Panc1 (cell line): ENCODE measurements at regions not wholly inside any gene's neighbourhood (a gene's known extent, or its start where the extent isn't known, plus 50 kb on each side); places are given as distances from the start of the nearest gene placed in this dataset.

Source experiments
- ATAC-seq: fragments of 200-7000 bp; cut with Tn5 transposase; 2 replicates; pipeline ENCODE4 v1.9.1; 2020; ENCODE audit warnings: mild to moderate bottlenecking, moderate library complexity
- BruUV-seq: library from RNA; stranded (reverse); fragments of 400-500 nt; replicated peaks from 2 replicates; lab custom pipeline; 2021; lab: Mats Ljungman, UMichigan
- CTCF ChIA-PET: fragments of 300-600 bp; sonication (Branson Sonifier 250); formaldehyde crosslinking; loops from one replicate; lab custom pipeline; 2022; ENCODE audit warnings: antibody characterized with exemption; lab: Charles Lee
- POLR2A ChIA-PET: fragments of 300-600 bp; sonication (Branson Sonifier 250); formaldehyde crosslinking; loops from one replicate; lab custom pipeline; 2022; ENCODE audit warnings: antibody characterized with exemption; lab: Charles Lee
- DNase-seq: peaks from one replicate; pipeline ENCODE4 v3.0.0-alpha.2; 2010; ENCODE audit warnings: low read depth, low spot score
- H3K27ac ChIP-seq: 2 replicates; pipeline ENCODE4 v1.5.1; 2011; ENCODE audit warnings: mild to moderate bottlenecking, low read length, inconsistent platforms
- H3K27me3 ChIP-seq: fragments of 200-500 bp; sonication (Bioruptor generic); 2 replicates; pipeline ENCODE4 v1.6.0; 2014; ENCODE audit warnings: low read length, inconsistent platforms; ENCODE audit not compliant: control insufficient read depth, insufficient read depth
- H3K36me3 ChIP-seq: fragments of 200-500 bp; sonication (Bioruptor generic); 2 replicates; pipeline ENCODE4 v1.5.1; 2014; ENCODE audit warnings: inconsistent platforms, mild to moderate bottlenecking, low read length, moderate library complexity; ENCODE audit not compliant: control insufficient read depth, insufficient read depth
- H3K4me1 ChIP-seq: 2 replicates; pipeline ENCODE4 v1.5.1; 2011; ENCODE audit warnings: inconsistent platforms, mild to moderate bottlenecking, low read length, moderate library complexity; ENCODE audit not compliant: control insufficient read depth, insufficient read depth
- H3K4me3 ChIP-seq, 2 experiments: 2 replicates each; pipeline ENCODE4 v1.5.1; 2011 to 2012; ENCODE audit warnings: low read depth in 2 of 2, low read length in 2 of 2, mild to moderate bottlenecking in 2 of 2, inconsistent platforms in 1 of 2, moderate library complexity in 1 of 2
- H3K9me3 ChIP-seq: fragments of 200-500 bp; sonication (Bioruptor generic); 2 replicates; pipeline ENCODE4 v1.5.1; 2014; ENCODE audit warnings: low read depth, mild to moderate bottlenecking, inconsistent platforms, low read length, moderate library complexity; ENCODE audit not compliant: control insufficient read depth, insufficient read depth
- POLR2AphosphoS5 ChIP-seq: IDR thresholded peaks from 2 replicates; pipeline ENCODE4 v1.6.1; 2012; ENCODE audit warnings: mild to moderate bottlenecking, low read depth, low read length, moderate library complexity
- SIN3A ChIP-seq: IDR thresholded peaks from 2 replicates; pipeline ENCODE4 v1.6.1; 2012; ENCODE audit warnings: low read depth, mild to moderate bottlenecking, low read length, moderate library complexity, borderline replicate concordance; ENCODE audit not compliant: insufficient read depth
- TCF7L2 ChIP-seq: IDR thresholded peaks from 2 replicates; pipeline ENCODE4 v1.6.1; 2011; ENCODE audit warnings: mild to moderate bottlenecking, low read depth, low read length, inconsistent platforms
- in situ Hi-C: cut with HindIII; loops from 2 replicates; pipeline ENCODE4 v1.10.0; 2016; ENCODE audit warnings: low sequenced_read_pairs, low pct_unique_long_range_greater_than_20kb
- intact Hi-C: fragments of 100-400 bp; cut with micrococcal nuclease; formaldehyde crosslinking; loops from one replicate; pipeline ENCODE4 v1.10.0; 2022; ENCODE audit not compliant: unreplicated experiment
- TF ChIP-seq, protein P1 (sequence below): fragments of 450-650 bp; IDR thresholded peaks from 2 replicates; pipeline ENCODE4 v1.5.1; 2017; ENCODE audit warnings: mild to moderate bottlenecking
- TF ChIP-seq, protein P2 (sequence below), 2 experiments: IDR thresholded peaks; 2 replicates each; pipeline ENCODE4 v1.6.1; 2011 to 2012; ENCODE audit warnings: low read depth in 2 of 2, control low read depth in 1 of 2, low read length in 1 of 2, mild to moderate bottlenecking in 1 of 2, moderate library complexity in 1 of 2; ENCODE audit not compliant: insufficient read depth in 1 of 2

DNA sequence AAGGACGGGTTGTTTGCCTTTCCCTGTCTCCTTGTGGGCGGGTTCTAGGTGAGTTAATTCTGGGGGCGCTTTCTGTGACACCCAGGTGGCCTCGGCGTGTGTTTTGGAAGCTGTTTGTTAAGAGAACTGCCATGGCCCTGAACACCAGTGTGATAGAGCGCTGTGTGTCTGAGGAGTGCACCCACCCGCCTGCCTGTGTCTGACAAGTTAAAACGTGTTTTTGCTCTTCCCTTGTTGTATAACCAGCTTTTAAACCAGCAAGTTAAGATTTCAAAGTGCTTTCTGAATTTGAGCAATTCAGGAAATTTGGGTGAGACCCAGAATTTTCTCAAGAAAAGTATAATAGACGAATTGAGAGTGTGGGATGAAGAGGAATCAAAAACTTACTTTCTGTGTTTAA is 55.2 kb upstream of the HGFAC start:
- ATAC-seq (no peak), DNase-seq (no peak)
- TF ChIP-seq POLR2AphosphoS5, result no peak
- TF ChIP-seq, protein P1, sequence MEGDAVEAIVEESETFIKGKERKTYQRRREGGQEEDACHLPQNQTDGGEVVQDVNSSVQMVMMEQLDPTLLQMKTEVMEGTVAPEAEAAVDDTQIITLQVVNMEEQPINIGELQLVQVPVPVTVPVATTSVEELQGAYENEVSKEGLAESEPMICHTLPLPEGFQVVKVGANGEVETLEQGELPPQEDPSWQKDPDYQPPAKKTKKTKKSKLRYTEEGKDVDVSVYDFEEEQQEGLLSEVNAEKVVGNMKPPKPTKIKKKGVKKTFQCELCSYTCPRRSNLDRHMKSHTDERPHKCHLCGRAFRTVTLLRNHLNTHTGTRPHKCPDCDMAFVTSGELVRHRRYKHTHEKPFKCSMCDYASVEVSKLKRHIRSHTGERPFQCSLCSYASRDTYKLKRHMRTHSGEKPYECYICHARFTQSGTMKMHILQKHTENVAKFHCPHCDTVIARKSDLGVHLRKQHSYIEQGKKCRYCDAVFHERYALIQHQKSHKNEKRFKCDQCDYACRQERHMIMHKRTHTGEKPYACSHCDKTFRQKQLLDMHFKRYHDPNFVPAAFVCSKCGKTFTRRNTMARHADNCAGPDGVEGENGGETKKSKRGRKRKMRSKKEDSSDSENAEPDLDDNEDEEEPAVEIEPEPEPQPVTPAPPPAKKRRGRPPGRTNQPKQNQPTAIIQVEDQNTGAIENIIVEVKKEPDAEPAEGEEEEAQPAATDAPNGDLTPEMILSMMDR, result no peak
- TF ChIP-seq TCF7L2, result no peak
- TF ChIP-seq, protein P2, sequence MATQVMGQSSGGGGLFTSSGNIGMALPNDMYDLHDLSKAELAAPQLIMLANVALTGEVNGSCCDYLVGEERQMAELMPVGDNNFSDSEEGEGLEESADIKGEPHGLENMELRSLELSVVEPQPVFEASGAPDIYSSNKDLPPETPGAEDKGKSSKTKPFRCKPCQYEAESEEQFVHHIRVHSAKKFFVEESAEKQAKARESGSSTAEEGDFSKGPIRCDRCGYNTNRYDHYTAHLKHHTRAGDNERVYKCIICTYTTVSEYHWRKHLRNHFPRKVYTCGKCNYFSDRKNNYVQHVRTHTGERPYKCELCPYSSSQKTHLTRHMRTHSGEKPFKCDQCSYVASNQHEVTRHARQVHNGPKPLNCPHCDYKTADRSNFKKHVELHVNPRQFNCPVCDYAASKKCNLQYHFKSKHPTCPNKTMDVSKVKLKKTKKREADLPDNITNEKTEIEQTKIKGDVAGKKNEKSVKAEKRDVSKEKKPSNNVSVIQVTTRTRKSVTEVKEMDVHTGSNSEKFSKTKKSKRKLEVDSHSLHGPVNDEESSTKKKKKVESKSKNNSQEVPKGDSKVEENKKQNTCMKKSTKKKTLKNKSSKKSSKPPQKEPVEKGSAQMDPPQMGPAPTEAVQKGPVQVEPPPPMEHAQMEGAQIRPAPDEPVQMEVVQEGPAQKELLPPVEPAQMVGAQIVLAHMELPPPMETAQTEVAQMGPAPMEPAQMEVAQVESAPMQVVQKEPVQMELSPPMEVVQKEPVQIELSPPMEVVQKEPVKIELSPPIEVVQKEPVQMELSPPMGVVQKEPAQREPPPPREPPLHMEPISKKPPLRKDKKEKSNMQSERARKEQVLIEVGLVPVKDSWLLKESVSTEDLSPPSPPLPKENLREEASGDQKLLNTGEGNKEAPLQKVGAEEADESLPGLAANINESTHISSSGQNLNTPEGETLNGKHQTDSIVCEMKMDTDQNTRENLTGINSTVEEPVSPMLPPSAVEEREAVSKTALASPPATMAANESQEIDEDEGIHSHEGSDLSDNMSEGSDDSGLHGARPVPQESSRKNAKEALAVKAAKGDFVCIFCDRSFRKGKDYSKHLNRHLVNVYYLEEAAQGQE (IDR thresholded peaks at IDR 0.05; ENCODE audit: insufficient read depth in 1 of 2, low read depth in 2 of 2, low read length in 1 of 2), result no peak
- TF ChIP-seq SIN3A, result no peak
- H3K9me3 ChIP-seq, result no peaks in the 10 kb centered on the region
- no peaks in the 10 kb centered on the region for H3K36me3 ChIP-seq
- in situ Hi-C loops (no loop called here), intact Hi-C loops (no loop called here)
- TSS peak; percentile 65 for BruUV-seq
- H3K4me1 ChIP-seq, result peaks cover 20% of the 10 kb centered on the region
- peak overlapping the region; percentile 86 for H3K27ac ChIP-seq
- POLR2A ChIA-PET, result no interaction called here
- H3K4me3 ChIP-seq, result peak overlapping the region; percentile 37 to 64
- CTCF ChIA-PET, result no interaction called here
- H3K27me3 ChIP-seq, result no peaks in the 10 kb centered on the region

DNA sequence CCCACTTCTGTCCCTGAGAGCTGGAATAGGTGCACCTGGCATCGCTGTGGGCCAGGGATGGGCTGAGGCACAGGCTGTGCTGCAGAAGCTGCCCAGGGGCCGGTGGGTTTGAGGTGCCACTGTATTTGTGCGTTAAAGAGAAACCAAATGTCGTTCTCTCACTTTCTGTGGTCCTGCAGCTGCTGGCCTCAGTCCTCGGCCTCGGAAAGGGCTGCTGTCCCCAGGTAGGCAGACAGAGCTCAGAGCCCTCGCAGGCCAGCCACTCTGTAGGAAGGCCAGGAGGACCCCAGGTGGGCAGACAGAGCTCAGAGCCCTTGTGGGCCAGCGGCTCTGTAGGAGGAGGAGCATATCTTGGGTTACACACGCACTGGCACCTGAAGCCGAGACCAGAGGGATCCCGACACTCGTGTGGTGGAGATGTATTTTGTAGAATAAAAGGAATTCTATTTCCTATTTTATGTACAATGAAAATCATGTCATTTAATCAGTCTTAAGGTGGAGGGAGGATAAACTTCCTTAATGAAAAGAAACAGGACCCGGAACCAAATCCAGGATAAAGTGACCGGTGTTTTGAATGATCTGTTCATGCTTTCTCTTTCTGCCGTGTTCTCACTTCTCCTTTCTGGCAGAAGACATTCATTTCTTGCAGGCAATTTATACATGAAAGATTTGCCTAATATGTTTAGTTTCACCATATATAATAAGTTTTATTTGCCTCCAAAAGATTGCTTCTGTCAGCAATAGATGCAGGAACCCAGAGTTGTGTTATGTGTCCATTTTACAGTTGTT is 54.4 kb upstream of the HGFAC start:
- intact Hi-C loops, result no loop called here
- ATAC-seq (no peak), DNase-seq (no peak)
- no TSS peak for BruUV-seq
- peak overlapping the region; percentile 37 to 64 for H3K4me3 ChIP-seq
- ChIA-PET POLR2A (no interaction called here), CTCF (no interaction called here)
- H3K27ac ChIP-seq, result peak overlapping the region; percentile 86
- no peaks in the 10 kb centered on the region for H3K27me3 ChIP-seq
- H3K36me3 ChIP-seq, result no peaks in the 10 kb centered on the region
- TF ChIP-seq TCF7L2 (no peak), SIN3A (no peak), POLR2AphosphoS5 (no peak)
- TF ChIP-seq, protein P2 (IDR thresholded peaks at IDR 0.05; ENCODE audit: insufficient read depth in 1 of 2, low read depth in 2 of 2, low read length in 1 of 2), result no peak
- TF ChIP-seq, protein P1, result no peak
- peaks cover 20% of the 10 kb centered on the region for H3K4me1 ChIP-seq
- in situ Hi-C loops, result no loop called here
- H3K9me3 ChIP-seq, result no peaks in the 10 kb centered on the region
